CD8-positive, alpha-beta memory T cell (primary cell): ENCODE measurements at regions not wholly inside any gene's neighbourhood (a gene's known extent, or its start where the extent isn't known, plus 50 kb on each side); places are given as distances from the start of the nearest gene placed in this dataset.

Experiments
- CTCF ChIA-PET: fragments of 350-600 bp; sonication (Branson Sonifier 250); formaldehyde crosslinking; loops from one replicate; lab custom pipeline; 2021; ENCODE audit warnings: antibody characterized with exemption; lab: Charles Lee
- POLR2A ChIA-PET: fragments of 350-600 bp; sonication (Branson Sonifier 250); formaldehyde crosslinking; loops from one replicate; lab custom pipeline; 2021; ENCODE audit warnings: antibody characterized with exemption; lab: Charles Lee
- DNase-seq, 5 donors: peaks; one replicate each; pipeline versions ENCODE4 v3.0.0 to v3.0.0-alpha.2; 2020 to 2022; ENCODE audit warnings: mixed read lengths in 1 of 5
- H3K27ac ChIP-seq: one replicate; pipeline ENCODE4 v1.7.0; 2013; ENCODE audit warnings: low read depth, mild to moderate bottlenecking, low read length, moderate library complexity
- H3K27me3 ChIP-seq: 2 replicates; pipeline ENCODE4 v1.7.0; 2013; ENCODE audit warnings: low read length, mild to moderate bottlenecking; ENCODE audit not compliant: insufficient read depth, poor library complexity, severe bottlenecking
- H3K36me3 ChIP-seq: 2 replicates; pipeline ENCODE4 v1.7.0; 2013; ENCODE audit warnings: mild to moderate bottlenecking, low read length, moderate library complexity; ENCODE audit not compliant: insufficient read depth
- H3K4me1 ChIP-seq: 2 replicates; pipeline ENCODE4 v1.7.0; 2013; ENCODE audit warnings: mild to moderate bottlenecking, low read length, moderate library complexity; ENCODE audit not compliant: insufficient read depth
- H3K4me3 ChIP-seq: 2 replicates; pipeline ENCODE4 v1.7.0; 2013; ENCODE audit warnings: mild to moderate bottlenecking, low read length
- H3K9me3 ChIP-seq: 2 replicates; pipeline ENCODE4 v1.7.0; 2013; ENCODE audit warnings: mild to moderate bottlenecking, low read length
- H3K27ac Mint-ChIP-seq, 8 donors: one replicate each; pipeline ENCODE4 v1.8.0; 2020 to 2021; ENCODE audit warnings: mixed read lengths in 8 of 8, mild to moderate bottlenecking in 6 of 8, inconsistent platforms in 3 of 8, moderate library complexity in 3 of 8
- H3K27me3 Mint-ChIP-seq, 2 donors: one replicate each; pipeline ENCODE4 v1.8.0; 2020 to 2021; ENCODE audit warnings: mixed read lengths in 2 of 2, mild to moderate bottlenecking in 1 of 2, moderate library complexity in 1 of 2
- H3K36me3 Mint-ChIP-seq, 3 donors: one replicate each; pipeline ENCODE4 v1.8.0; 2020 to 2021; ENCODE audit warnings: mixed read lengths in 3 of 3, inconsistent platforms in 1 of 3, mild to moderate bottlenecking in 1 of 3
- H3K4me1 Mint-ChIP-seq, 3 donors: one replicate each; pipeline ENCODE4 v1.8.0; 2020 to 2021; ENCODE audit warnings: mixed read lengths in 3 of 3, inconsistent platforms in 1 of 3, mild to moderate bottlenecking in 1 of 3
- H3K4me3 Mint-ChIP-seq, 7 donors: one replicate each; pipeline ENCODE4 v1.8.0; 2020 to 2021; ENCODE audit warnings: mixed read lengths in 7 of 7, mild to moderate bottlenecking in 6 of 7, moderate library complexity in 4 of 7, inconsistent platforms in 2 of 7
- H3K9me3 Mint-ChIP-seq, 5 donors: one replicate each; pipeline ENCODE4 v1.8.0; 2020 to 2022; ENCODE audit warnings: mixed read lengths in 5 of 5, mild to moderate bottlenecking in 3 of 5, moderate library complexity in 2 of 5, inconsistent platforms in 1 of 5

GRCh38 chr15:79195239-79195638 lies 87.3 kb upstream of the ANKRD34C start:
- Mint-ChIP-seq H3K27me3 (peaks cover 7 to 38% of the 10 kb centered on the region in 2 donors), H3K4me3 (no peak overlapping the region), H3K4me1 (no peaks in the 10 kb centered on the region), H3K9me3 (no peaks in the 10 kb centered on the region), H3K27ac (no peak overlapping the region), H3K36me3 (no peaks in the 10 kb centered on the region)
- ChIA-PET CTCF (no interaction called here), POLR2A (no interaction called here)
- Histone ChIP-seq H3K27ac (no peak overlapping the region), H3K4me1 (no peaks in the 10 kb centered on the region), H3K4me3 (no peak overlapping the region), H3K27me3 (no peaks in the 10 kb centered on the region), H3K9me3 (no peaks in the 10 kb centered on the region), H3K36me3 (no peaks in the 10 kb centered on the region)
- no peak for DNase-seq

GRCh38 chr15:79194386-79194785 lies 88.1 kb upstream of the ANKRD34C start:
- POLR2A ChIA-PET = no interaction called here
- peaks cover 7 to 38% of the 10 kb centered on the region in 2 donors for H3K27me3 Mint-ChIP-seq
- H3K27ac Mint-ChIP-seq = no peak overlapping the region
- H3K27ac ChIP-seq = no peak overlapping the region
- no peaks in the 10 kb centered on the region for H3K4me1 Mint-ChIP-seq
- H3K4me3 ChIP-seq = no peak overlapping the region
- no peaks in the 10 kb centered on the region for H3K36me3 ChIP-seq
- H3K36me3 Mint-ChIP-seq = no peaks in the 10 kb centered on the region
- no peaks in the 10 kb centered on the region for H3K9me3 ChIP-seq
- no peaks in the 10 kb centered on the region for H3K9me3 Mint-ChIP-seq
- no peak overlapping the region for H3K4me3 Mint-ChIP-seq
- H3K4me1 ChIP-seq = no peaks in the 10 kb centered on the region
- CTCF ChIA-PET = interaction anchor here (3.0 kb wide), 1 partner anchor 11 kb away, joined by 19 read pairs; no protein-coding TSS in a partner anchor
- no peak for DNase-seq
- no peaks in the 10 kb centered on the region for H3K27me3 ChIP-seq

GRCh38 chr15:79193549-79193948 lies 89.0 kb upstream of the ANKRD34C start:
- ChIA-PET POLR2A (no interaction called here), CTCF (interaction anchor here (1.4 to 3.0 kb wide), 2 partner anchors 10 to 16 kb away, joined by 4 to 19 read pairs; no protein-coding TSS in a partner anchor)
- Histone ChIP-seq H3K4me3 (no peak overlapping the region), H3K9me3 (no peaks in the 10 kb centered on the region), H3K27me3 (no peaks in the 10 kb centered on the region), H3K36me3 (no peaks in the 10 kb centered on the region), H3K4me1 (no peaks in the 10 kb centered on the region), H3K27ac (no peak overlapping the region)
- H3K27me3 Mint-ChIP-seq = peaks cover 6 to 38% of the 10 kb centered on the region in 2 donors
- no peak overlapping the region for H3K27ac Mint-ChIP-seq
- no peak for DNase-seq
- H3K9me3 Mint-ChIP-seq = no peaks in the 10 kb centered on the region
- H3K36me3 Mint-ChIP-seq = no peaks in the 10 kb centered on the region
- H3K4me3 Mint-ChIP-seq = no peak overlapping the region
- H3K4me1 Mint-ChIP-seq = no peaks in the 10 kb centered on the region

- Mint-ChIP-seq H3K4me1 (no peaks in the 10 kb centered on the region), H3K27ac (no peak overlapping the region), H3K27me3 (peaks cover 6 to 38% of the 10 kb centered on the region in 2 donors), H3K4me3 (no peak overlapping the region), H3K9me3 (no peaks in the 10 kb centered on the region), H3K36me3 (no peaks in the 10 kb centered on the region)
- H3K4me1 ChIP-seq = no peaks in the 10 kb centered on the region
- no peak overlapping the region for H3K4me3 ChIP-seq
- ChIA-PET CTCF (interaction anchor here (1.4 to 3.0 kb wide), 2 partner anchors 9 to 16 kb away, joined by 4 to 19 read pairs; no protein-coding TSS in a partner anchor), POLR2A (no interaction called here)
- DNase-seq = no peak
- H3K9me3 ChIP-seq = no peaks in the 10 kb centered on the region
- no peak overlapping the region for H3K27ac ChIP-seq
- no peaks in the 10 kb centered on the region for H3K36me3 ChIP-seq
- no peaks in the 10 kb centered on the region for H3K27me3 ChIP-seq
These were observed 89.4 kb upstream of the ANKRD34C start for GRCh38 chr15:79193103-79193502.

- H3K4me1 Mint-ChIP-seq = no peaks in the 10 kb centered on the region
- H3K27ac ChIP-seq = no peak overlapping the region
- H3K36me3 ChIP-seq = no peaks in the 10 kb centered on the region
- POLR2A ChIA-PET = no interaction called here
- H3K36me3 Mint-ChIP-seq = no peaks in the 10 kb centered on the region
- H3K9me3 ChIP-seq = no peaks in the 10 kb centered on the region
- no peaks in the 10 kb centered on the region for H3K9me3 Mint-ChIP-seq
- CTCF ChIA-PET = interaction anchor here (1.4 to 3.0 kb wide), 2 partner anchors 9 to 15 kb away, joined by 4 to 19 read pairs; no protein-coding TSS in a partner anchor
- DNase-seq = no peak
- H3K4me1 ChIP-seq = no peaks in the 10 kb centered on the region
- no peak overlapping the region for H3K27ac Mint-ChIP-seq
- H3K27me3 Mint-ChIP-seq = peaks cover 6 to 38% of the 10 kb centered on the region in 2 donors
- H3K27me3 ChIP-seq = no peaks in the 10 kb centered on the region
- H3K4me3 Mint-ChIP-seq = no peak overlapping the region
- no peak overlapping the region for H3K4me3 ChIP-seq
These were observed 90.0 kb upstream of the ANKRD34C start for GRCh38 chr15:79192462-79193036.

- peaks cover 1 to 19% of the 10 kb centered on the region in 2 donors for H3K27me3 Mint-ChIP-seq
- Histone ChIP-seq H3K27ac (no peak overlapping the region), H3K36me3 (no peaks in the 10 kb centered on the region), H3K9me3 (no peaks in the 10 kb centered on the region), H3K27me3 (no peaks in the 10 kb centered on the region), H3K4me3 (no peak overlapping the region), H3K4me1 (no peaks in the 10 kb centered on the region)
- no peak overlapping the region for H3K4me3 Mint-ChIP-seq
- POLR2A ChIA-PET = no interaction called here
- no peak overlapping the region for H3K27ac Mint-ChIP-seq
- no peaks in the 10 kb centered on the region for H3K4me1 Mint-ChIP-seq
- no peaks in the 10 kb centered on the region for H3K36me3 Mint-ChIP-seq
- CTCF ChIA-PET = interaction anchor here (1.0 to 1.6 kb wide), 2 partner anchors 13 to 37 kb away, joined by 3 read pairs; no protein-coding TSS in a partner anchor
- no peaks in the 10 kb centered on the region for H3K9me3 Mint-ChIP-seq
- no peak for DNase-seq
These were observed 92.4 kb upstream of the ANKRD34C start for GRCh38 chr15:79190093-79190492.

GRCh38 chr15:79186616-79187015 lies 95.9 kb upstream of the ANKRD34C start:
- Histone ChIP-seq H3K4me3 (no peak overlapping the region), H3K27me3 (no peaks in the 10 kb centered on the region), H3K27ac (no peak overlapping the region), H3K9me3 (no peaks in the 10 kb centered on the region), H3K4me1 (no peaks in the 10 kb centered on the region), H3K36me3 (no peaks in the 10 kb centered on the region)
- H3K27ac Mint-ChIP-seq = no peak overlapping the region
- H3K27me3 Mint-ChIP-seq = peaks cover 5 to 16% of the 10 kb centered on the region in 2 donors
- no peak overlapping the region for H3K4me3 Mint-ChIP-seq
- H3K4me1 Mint-ChIP-seq = no peaks in the 10 kb centered on the region
- POLR2A ChIA-PET = no interaction called here
- H3K36me3 Mint-ChIP-seq = no peaks in the 10 kb centered on the region
- DNase-seq = no peak
- no peaks in the 10 kb centered on the region for H3K9me3 Mint-ChIP-seq
- CTCF ChIA-PET = no interaction called here

- Mint-ChIP-seq H3K4me3 (no peak overlapping the region), H3K36me3 (no peaks in the 10 kb centered on the region), H3K27me3 (peaks cover 5 to 9% of the 10 kb centered on the region in 2 donors), H3K27ac (no peak overlapping the region), H3K4me1 (no peaks in the 10 kb centered on the region), H3K9me3 (no peaks in the 10 kb centered on the region)
- no peak for DNase-seq
- Histone ChIP-seq H3K27ac (no peak overlapping the region), H3K4me1 (no peaks in the 10 kb centered on the region), H3K27me3 (no peaks in the 10 kb centered on the region), H3K9me3 (no peaks in the 10 kb centered on the region), H3K36me3 (no peaks in the 10 kb centered on the region), H3K4me3 (no peak overlapping the region)
- ChIA-PET CTCF (interaction anchor here (1.0 to 3.0 kb wide), 6 partner anchors 8 to 325 kb away, joined by 3 to 21 read pairs (median 6); no protein-coding TSS in a partner anchor), POLR2A (no interaction called here)
These were observed 94.6 kb upstream of the RASGRF1 start for GRCh38 chr15:79185199-79185598.
